Activated T-cell treated with anti-CD3 and anti-CD28 coated beads, Interleukin-2, amount 50 U/mL, for 24 hours (primary cell): ENCODE measurements at regions not wholly inside any gene's neighbourhood (a gene's known extent, or its start where the extent isn't known, plus 50 kb on each side); places are given as distances from the start of the nearest gene placed in this dataset.
"Not testable (repeated sequence)": the region's sequence is repeated elsewhere in the genome, so short reads cannot be mapped to it uniquely, and the experiment has no call there.

ENCODE experiments used
- DNase-seq: peaks from one replicate; pipeline ENCODE4 v3.0.0-alpha.2; 2020
- H3K27ac Mint-ChIP-seq: 2 replicates; pipeline ENCODE4 v1.8.0; 2020; ENCODE audit warnings: mild to moderate bottlenecking, mixed read lengths
- H3K27me3 Mint-ChIP-seq: 2 replicates; pipeline ENCODE4 v1.8.0; 2020; ENCODE audit warnings: mixed read lengths
- H3K36me3 Mint-ChIP-seq: 2 replicates; pipeline ENCODE4 v1.8.0; 2020; ENCODE audit warnings: low read depth, mixed read lengths
- H3K4me1 Mint-ChIP-seq: 2 replicates; pipeline ENCODE4 v1.8.0; 2020; ENCODE audit warnings: low read depth, mixed read lengths
- H3K4me3 Mint-ChIP-seq: 2 replicates; pipeline ENCODE4 v1.8.0; 2020; ENCODE audit warnings: mild to moderate bottlenecking, moderate library complexity, mixed read lengths
- H3K9me3 Mint-ChIP-seq: 2 replicates; pipeline ENCODE4 v1.8.0; 2020; ENCODE audit warnings: mixed read lengths

DNA sequence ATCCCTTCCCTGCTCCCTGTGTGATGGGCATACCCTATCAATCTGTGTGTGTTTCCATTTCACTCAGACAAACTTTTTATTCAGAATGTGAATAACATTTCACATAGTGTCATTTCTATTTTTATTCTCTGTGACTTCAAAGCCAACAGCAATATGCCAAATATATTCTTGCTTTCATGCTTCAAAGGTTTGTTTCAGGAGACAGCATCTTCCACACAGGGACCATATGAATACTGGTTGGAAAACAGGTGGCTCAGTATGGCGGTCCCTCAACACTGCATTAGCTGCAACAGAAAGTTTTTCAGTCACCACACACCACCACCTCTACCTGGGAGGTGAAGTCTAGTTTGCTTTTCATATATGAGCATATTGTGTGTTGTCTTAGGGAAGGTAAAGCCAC, 111.0 kb upstream of the PTPN3 start:
- DNase-seq, result no peak
- no peak overlapping the region for H3K27ac Mint-ChIP-seq
- no peaks in the 10 kb centered on the region for H3K36me3 Mint-ChIP-seq
- H3K4me3 Mint-ChIP-seq, result no peak overlapping the region
- H3K9me3 Mint-ChIP-seq, result no peaks in the 10 kb centered on the region
- H3K27me3 Mint-ChIP-seq, result no peaks in the 10 kb centered on the region
- H3K4me1 Mint-ChIP-seq, result no peaks in the 10 kb centered on the region

- Mint-ChIP-seq H3K9me3 (no peaks in the 10 kb centered on the region), H3K4me3 (no peak overlapping the region), H3K27ac (no peak overlapping the region), H3K27me3 (peaks cover 6% of the 10 kb centered on the region), H3K36me3 (no peaks in the 10 kb centered on the region), H3K4me1 (no peaks in the 10 kb centered on the region)
- no peak for DNase-seq
Observed at GRCh38 chr9:109616571-109617120, 118.5 kb upstream of the PTPN3 start.

DNA sequence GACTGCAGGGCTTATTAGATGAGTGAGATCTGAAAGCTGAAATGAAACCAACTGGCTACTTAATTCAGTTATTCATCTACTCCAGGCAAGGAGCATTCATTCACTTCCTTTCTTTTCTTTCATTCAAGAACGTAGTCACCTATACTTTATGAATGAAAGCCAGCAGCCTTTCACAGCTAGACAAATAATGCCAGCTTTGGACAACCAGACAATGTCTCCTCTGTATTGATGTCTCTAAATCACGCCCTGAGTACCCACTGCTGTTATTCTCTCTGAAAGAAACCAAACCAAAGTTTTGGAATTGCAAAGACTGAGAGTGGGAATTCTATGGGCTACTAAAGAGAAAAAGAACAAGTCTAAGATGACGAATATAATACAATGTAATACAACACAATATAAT, 121.2 kb upstream of the PTPN3 start:
- H3K4me3 Mint-ChIP-seq, result no peak overlapping the region
- H3K27ac Mint-ChIP-seq, result no peak overlapping the region
- no peaks in the 10 kb centered on the region for H3K4me1 Mint-ChIP-seq
- peaks cover 11% of the 10 kb centered on the region for H3K27me3 Mint-ChIP-seq
- no peak for DNase-seq
- peaks cover 3% of the 10 kb centered on the region for H3K9me3 Mint-ChIP-seq
- no peaks in the 10 kb centered on the region for H3K36me3 Mint-ChIP-seq

GRCh38 chr9:109624143-109624542, 126.0 kb upstream of the PTPN3 start:
- Mint-ChIP-seq H3K9me3 (peaks cover 3% of the 10 kb centered on the region), H3K4me1 (no peaks in the 10 kb centered on the region), H3K36me3 (no peaks in the 10 kb centered on the region), H3K27ac (no peak overlapping the region), H3K27me3 (peaks cover 10% of the 10 kb centered on the region), H3K4me3 (no peak overlapping the region)
- no peak for DNase-seq

- DNase-seq, result no peak
- Mint-ChIP-seq H3K27me3 (peaks cover 11% of the 10 kb centered on the region), H3K27ac (no peak overlapping the region), H3K36me3 (no peaks in the 10 kb centered on the region), H3K4me1 (no peaks in the 10 kb centered on the region), H3K4me3 (no peak overlapping the region), H3K9me3 (peaks cover 3% of the 10 kb centered on the region)
Observed at GRCh38 chr9:109624896-109625295, 126.8 kb upstream of the PTPN3 start.

GRCh38 chr9:109627042-109627441, 128.9 kb upstream of the PTPN3 start:
- DNase-seq, result no peak
- Mint-ChIP-seq H3K4me1 (no peaks in the 10 kb centered on the region), H3K27ac (no peak overlapping the region), H3K27me3 (peaks cover 5% of the 10 kb centered on the region), H3K9me3 (peaks cover 3% of the 10 kb centered on the region), H3K36me3 (no peaks in the 10 kb centered on the region), H3K4me3 (no peak overlapping the region)

DNA sequence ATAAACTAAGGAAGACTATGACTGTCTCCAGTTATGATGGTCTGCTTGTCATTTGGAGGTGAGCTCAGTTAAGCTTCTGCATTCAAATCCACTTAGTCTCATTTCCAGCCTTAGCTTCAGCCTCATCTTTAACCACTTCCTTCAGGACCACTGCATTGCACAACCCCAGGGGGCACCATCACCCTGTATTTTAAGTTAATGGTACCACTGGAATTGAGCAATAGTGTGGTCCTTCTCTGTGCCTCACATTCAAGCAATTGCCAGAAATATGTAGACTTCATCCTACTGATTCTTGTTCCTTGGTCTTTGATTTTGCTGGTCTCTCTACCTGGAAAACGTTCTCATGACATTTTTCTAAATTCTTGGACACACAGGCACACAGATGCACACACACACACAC, 131.5 kb upstream of the PTPN3 start:
- DNase-seq, result no peak
- H3K4me1 Mint-ChIP-seq, result no peaks in the 10 kb centered on the region
- no peaks in the 10 kb centered on the region for H3K36me3 Mint-ChIP-seq
- no peak overlapping the region for H3K4me3 Mint-ChIP-seq
- H3K9me3 Mint-ChIP-seq, result no peaks in the 10 kb centered on the region
- no peak overlapping the region for H3K27ac Mint-ChIP-seq
- H3K27me3 Mint-ChIP-seq, result peaks cover 11% of the 10 kb centered on the region

- H3K27ac Mint-ChIP-seq, result no peak overlapping the region
- peaks cover 31% of the 10 kb centered on the region for H3K27me3 Mint-ChIP-seq
- H3K4me1 Mint-ChIP-seq, result no peaks in the 10 kb centered on the region
- no peaks in the 10 kb centered on the region for H3K9me3 Mint-ChIP-seq
- H3K4me3 Mint-ChIP-seq, result no peak overlapping the region
- H3K36me3 Mint-ChIP-seq, result no peaks in the 10 kb centered on the region
- no peak for DNase-seq
Observed at GRCh38 chr9:109632817-109633216, 134.7 kb upstream of the PTPN3 start.

DNA sequence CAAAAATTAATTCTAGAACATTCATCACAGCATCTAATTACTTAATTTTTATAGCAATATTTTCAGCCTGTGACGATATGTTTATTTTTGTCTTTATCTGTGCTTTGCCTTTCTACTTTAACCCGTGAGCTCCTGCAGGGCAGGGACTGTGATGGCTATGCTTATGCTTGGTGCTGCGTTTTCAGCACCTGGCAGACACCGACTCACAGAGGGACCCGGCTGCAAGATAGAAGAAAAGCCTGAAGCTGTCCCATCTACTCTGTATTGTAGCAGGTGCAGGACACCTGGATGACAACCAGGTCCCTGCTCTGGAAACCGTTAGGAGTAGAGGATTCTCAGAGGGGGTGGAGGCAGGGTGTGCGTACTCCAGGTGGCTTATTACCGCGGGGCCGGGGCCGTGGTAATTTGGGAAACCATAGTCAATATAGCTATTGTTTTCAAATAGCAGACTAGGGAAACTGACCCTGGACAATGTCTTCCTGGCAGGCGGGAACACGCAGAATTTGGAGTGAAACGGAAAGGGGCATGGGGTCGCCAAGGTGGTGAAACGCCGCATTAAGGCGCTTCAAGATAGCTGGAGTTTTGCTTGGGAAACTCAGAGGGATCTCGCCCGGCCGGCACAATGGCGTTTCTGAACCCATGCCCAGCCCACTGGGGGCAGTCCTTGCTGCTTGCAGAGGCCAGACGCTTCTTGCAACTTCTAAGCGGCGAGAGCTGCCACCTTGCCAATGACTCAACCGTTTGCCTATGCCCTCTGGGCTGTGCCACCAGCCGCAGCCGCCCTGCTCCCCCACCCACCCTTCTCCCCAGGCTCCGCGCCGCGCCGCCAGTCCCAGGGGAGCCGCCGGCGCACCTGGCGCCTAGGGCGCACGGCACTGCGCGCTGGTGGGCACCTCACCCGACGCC, 140.1 kb upstream of the PALM2AKAP2 start:
- Mint-ChIP-seq H3K36me3 (no peaks in the 10 kb centered on the region), H3K4me3 (no peak overlapping the region), H3K9me3 (peaks cover 5% of the 10 kb centered on the region), H3K4me1 (no peaks in the 10 kb centered on the region), H3K27ac (no peak overlapping the region), H3K27me3 (peaks cover 59% of the 10 kb centered on the region)
- no peak for DNase-seq

- no peak overlapping the region for H3K4me3 Mint-ChIP-seq
- peaks cover 55% of the 10 kb centered on the region for H3K27me3 Mint-ChIP-seq
- no peak overlapping the region for H3K27ac Mint-ChIP-seq
- no peak for DNase-seq
- H3K36me3 Mint-ChIP-seq, result no peaks in the 10 kb centered on the region
- H3K4me1 Mint-ChIP-seq, result no peaks in the 10 kb centered on the region
- peaks cover 6% of the 10 kb centered on the region for H3K9me3 Mint-ChIP-seq
Observed at GRCh38 chr9:109640580-109641371, 139.2 kb upstream of the PALM2AKAP2 start.

- Mint-ChIP-seq H3K27me3 (peaks cover 49% of the 10 kb centered on the region), H3K9me3 (peaks cover 6% of the 10 kb centered on the region), H3K36me3 (no peaks in the 10 kb centered on the region), H3K4me1 (no peaks in the 10 kb centered on the region), H3K4me3 (no peak overlapping the region), H3K27ac (no peak overlapping the region)
- no peak for DNase-seq
Observed at GRCh38 chr9:109641372-109641659, 138.7 kb upstream of the PALM2AKAP2 start.

GRCh38 chr9:109652112-109652511, 127.9 kb upstream of the PALM2AKAP2 start:
- Mint-ChIP-seq H3K27ac (no peak overlapping the region), H3K4me3 (no peak overlapping the region), H3K4me1 (no peaks in the 10 kb centered on the region), H3K36me3 (no peaks in the 10 kb centered on the region), H3K27me3 (peaks cover 6% of the 10 kb centered on the region), H3K9me3 (peaks cover 3% of the 10 kb centered on the region)
- no peak for DNase-seq

- H3K4me3 Mint-ChIP-seq, result no peak overlapping the region
- no peaks in the 10 kb centered on the region for H3K4me1 Mint-ChIP-seq
- no peaks in the 10 kb centered on the region for H3K36me3 Mint-ChIP-seq
- H3K9me3 Mint-ChIP-seq, result peaks cover 4% of the 10 kb centered on the region
- no peak overlapping the region for H3K27ac Mint-ChIP-seq
- H3K27me3 Mint-ChIP-seq, result peaks cover 6% of the 10 kb centered on the region
- DNase-seq, result no peak
Observed at GRCh38 chr9:109652971-109653370, 127.0 kb upstream of the PALM2AKAP2 start.

DNA sequence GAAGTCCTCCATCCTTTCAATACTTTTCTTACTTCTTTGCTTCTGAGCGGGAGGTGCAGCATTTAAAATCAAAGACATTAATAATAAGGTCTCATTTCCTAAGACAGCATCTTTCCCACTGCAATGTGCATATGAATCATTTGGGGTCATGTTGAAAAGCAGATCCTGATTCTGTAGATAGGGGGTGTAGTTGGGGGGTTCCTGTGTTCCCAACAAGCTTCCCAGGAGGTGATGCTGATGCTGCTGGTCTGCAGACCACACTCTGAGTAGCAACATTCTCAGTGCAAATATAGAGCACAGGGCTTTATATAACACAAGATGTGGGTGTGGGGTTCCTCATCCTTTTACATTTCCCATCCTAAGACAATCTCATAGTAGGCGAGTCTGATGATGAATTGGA, 126.5 kb upstream of the PALM2AKAP2 start:
- H3K27ac Mint-ChIP-seq, result no peak overlapping the region
- H3K9me3 Mint-ChIP-seq, result peaks cover 4% of the 10 kb centered on the region
- no peak overlapping the region for H3K4me3 Mint-ChIP-seq
- peaks cover 6% of the 10 kb centered on the region for H3K27me3 Mint-ChIP-seq
- H3K36me3 Mint-ChIP-seq, result no peaks in the 10 kb centered on the region
- no peak for DNase-seq
- no peaks in the 10 kb centered on the region for H3K4me1 Mint-ChIP-seq

DNA sequence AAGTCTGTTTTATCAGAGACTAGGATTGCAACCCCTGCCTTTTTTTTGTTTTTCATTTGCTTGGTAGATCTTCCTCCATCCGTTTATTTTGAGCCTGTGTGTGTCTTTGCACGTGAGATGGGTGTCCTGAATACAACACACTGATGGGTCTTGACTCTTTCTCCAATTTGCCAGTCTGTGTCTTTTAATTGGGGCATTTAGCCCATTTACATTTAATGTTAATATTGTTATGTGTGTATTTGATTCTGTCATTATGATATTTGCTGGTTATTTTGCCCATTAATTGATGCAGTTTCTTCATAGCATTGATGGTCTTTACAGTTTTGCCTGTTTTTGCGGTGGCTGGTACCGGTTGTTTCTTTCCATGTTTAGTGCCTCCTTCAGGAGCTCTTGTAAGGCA, 116.0 kb upstream of the PALM2AKAP2 start:
- H3K27me3 Mint-ChIP-seq, DNase-seq, H3K27ac Mint-ChIP-seq, H3K4me3 Mint-ChIP-seq, H3K36me3 Mint-ChIP-seq, H3K4me1 Mint-ChIP-seq: not testable (repeated sequence)
- H3K9me3 Mint-ChIP-seq, result peaks cover 11% of the 10 kb centered on the region
